ENCODE measurements at regions not wholly inside any gene's neighbourhood (a gene's known extent, or its start where the extent isn't known, plus 50 kb on each side); places are given as distances from the start of the nearest gene placed in this dataset.
A peak's percentile ranks its signal among the peaks of the same experiment; 100 is the strongest.

DNA sequence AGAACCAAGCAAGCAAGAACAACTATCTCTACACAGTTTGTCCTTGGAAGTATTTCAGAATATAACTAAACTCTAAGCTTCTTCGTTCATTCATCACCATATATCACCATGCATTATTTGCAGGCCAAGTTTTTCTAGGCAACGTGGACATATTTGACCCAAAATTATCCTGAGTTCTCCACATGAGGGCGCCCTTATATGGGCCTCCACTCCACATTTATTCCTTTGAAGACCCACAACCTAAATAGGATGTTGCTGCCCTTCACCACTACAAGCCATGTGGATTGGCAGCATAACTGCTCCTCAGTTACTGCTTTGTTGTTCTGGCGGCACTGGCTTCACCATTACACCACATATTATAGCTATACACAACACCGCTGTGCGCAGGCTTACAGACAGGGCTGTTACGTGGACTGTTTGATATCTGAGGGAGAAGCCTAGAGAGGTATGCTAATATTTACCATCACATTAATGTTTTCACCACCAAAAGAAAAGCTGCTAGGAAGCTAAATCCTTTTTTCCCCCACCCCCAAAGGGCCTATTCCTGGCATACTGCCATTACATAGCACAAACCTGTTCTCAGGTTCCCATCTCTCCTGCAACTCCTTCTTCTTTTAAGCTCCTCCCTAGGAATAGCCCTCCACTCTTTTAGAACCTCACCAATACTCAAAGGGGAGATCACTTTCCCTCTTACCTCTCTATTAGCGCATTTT lies 411.7 kb downstream of the C6orf118 start:
- Histone ChIP-seq H3K14ac (replicated peaks; ENCODE audit: low read depth, low read length) (no peak overlapping the region), H3K27me3 (ENCODE audit: control insufficient read depth, insufficient read depth, low read length) (no peaks in the 10 kb centered on the region), H2BK20ac (ENCODE audit: low read depth, low read length) (no peak overlapping the region), H4K8ac (ENCODE audit: low read depth in 2 of 2, low read length in 2 of 2) (no peak overlapping the region), H2AK5ac (ENCODE audit: low read depth, low read length) (no peak overlapping the region), H4K91ac (ENCODE audit: insufficient read depth, low read depth, low read length) (no peak overlapping the region), H3K56ac (ENCODE audit: extremely low read depth, insufficient read depth, low read length) (no peak overlapping the region), H3K4me1 (ENCODE audit: control insufficient read depth, insufficient read depth, low read length) (no peaks in the 10 kb centered on the region), H3K9me1 (ENCODE audit: insufficient read depth, low read length) (no peaks in the 10 kb centered on the region), H3K9me3 (ENCODE audit: control insufficient read depth, insufficient read depth, low read length) (peaks cover 7% of the 10 kb centered on the region), H2BK15ac (ENCODE audit: low read depth, low read length) (no peak overlapping the region), H4K5ac (ENCODE audit: low read depth, low read length) (no peak overlapping the region), H3K23ac (ENCODE audit: low read depth, low read length) (no peak overlapping the region), H2BK5ac (ENCODE audit: low read depth, low read length, poor library complexity, severe bottlenecking) (peak overlapping the region; percentile 45), H3K9ac (ENCODE audit: low read depth, low read length) (no peak overlapping the region), H2AK9ac (replicated peaks; ENCODE audit: low read depth, low read length, poor library complexity) (no peak overlapping the region), H2BK120ac (ENCODE audit: low read depth, low read length) (no peak overlapping the region), H2AFZ (replicated peaks; ENCODE audit: low read length, poor library complexity) (no peak overlapping the region), H3K4ac (ENCODE audit: low read depth, low read length) (no peak overlapping the region), H3K18ac (ENCODE audit: low read depth, low read length) (no peak overlapping the region), H3K4me3 (ENCODE audit: insufficient read depth, low read depth, low read length) (no peak overlapping the region), H3K4me2 (ENCODE audit: low read depth, low read length) (no peak overlapping the region), H4K20me1 (ENCODE audit: insufficient read depth, low read length) (no peaks in the 10 kb centered on the region), H3K36me3 (ENCODE audit: control insufficient read depth, insufficient read depth, low read length) (no peaks in the 10 kb centered on the region), H3K27ac (ENCODE audit: insufficient read depth, low read length) (no peak overlapping the region), H3K79me1 (ENCODE audit: low read depth in 1 of 2, low read length in 2 of 2) (no peaks in the 10 kb centered on the region)
- dilution Hi-C loops (cut with HindIII; ENCODE audit: low sequenced_read_pairs, unreplicated experiment), result no loop called here
- POLR2A ChIA-PET (ENCODE audit: unreplicated experiment), result no interaction called here
- TF ChIP-seq POLR2A (IDR thresholded peaks at IDR 0.05; ENCODE audit: low read depth, low read length) (no peak), RAD21 (IDR thresholded peaks at IDR 0.05; ENCODE audit: low read length) (no peak), BHLHE40 (IDR thresholded peaks at IDR 0.05; ENCODE audit: low read depth, low read length) (no peak), RFX5 (IDR thresholded peaks at IDR 0.05; ENCODE audit: low read depth, low read length) (no peak), SMC3 (IDR thresholded peaks at IDR 0.05; ENCODE audit: low read depth, low read length) (no peak), MXI1 (IDR thresholded peaks at IDR 0.05; ENCODE audit: borderline replicate concordance, low read depth, low read length) (no peak), FOS (IDR thresholded peaks at IDR 0.05; ENCODE audit: low read depth, low read length) (no peak), MAZ (IDR thresholded peaks at IDR 0.05; ENCODE audit: borderline replicate concordance, low read depth, low read length) (no peak), CEBPB (IDR thresholded peaks at IDR 0.05; ENCODE audit: low read depth, low read length) (no peak), NFE2L2 (IDR thresholded peaks at IDR 0.05; ENCODE audit: low read depth, low read length) (no peak), RCOR1 (IDR thresholded peaks at IDR 0.05; ENCODE audit: insufficient replicate concordance, low read length) (no peak)
- TF ChIP-seq, protein P1, sequence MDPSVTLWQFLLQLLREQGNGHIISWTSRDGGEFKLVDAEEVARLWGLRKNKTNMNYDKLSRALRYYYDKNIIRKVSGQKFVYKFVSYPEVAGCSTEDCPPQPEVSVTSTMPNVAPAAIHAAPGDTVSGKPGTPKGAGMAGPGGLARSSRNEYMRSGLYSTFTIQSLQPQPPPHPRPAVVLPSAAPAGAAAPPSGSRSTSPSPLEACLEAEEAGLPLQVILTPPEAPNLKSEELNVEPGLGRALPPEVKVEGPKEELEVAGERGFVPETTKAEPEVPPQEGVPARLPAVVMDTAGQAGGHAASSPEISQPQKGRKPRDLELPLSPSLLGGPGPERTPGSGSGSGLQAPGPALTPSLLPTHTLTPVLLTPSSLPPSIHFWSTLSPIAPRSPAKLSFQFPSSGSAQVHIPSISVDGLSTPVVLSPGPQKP (IDR thresholded peaks at IDR 0.05; ENCODE audit: borderline replicate concordance, low read depth, low read length), result no peak
- TF ChIP-seq, protein P2, sequence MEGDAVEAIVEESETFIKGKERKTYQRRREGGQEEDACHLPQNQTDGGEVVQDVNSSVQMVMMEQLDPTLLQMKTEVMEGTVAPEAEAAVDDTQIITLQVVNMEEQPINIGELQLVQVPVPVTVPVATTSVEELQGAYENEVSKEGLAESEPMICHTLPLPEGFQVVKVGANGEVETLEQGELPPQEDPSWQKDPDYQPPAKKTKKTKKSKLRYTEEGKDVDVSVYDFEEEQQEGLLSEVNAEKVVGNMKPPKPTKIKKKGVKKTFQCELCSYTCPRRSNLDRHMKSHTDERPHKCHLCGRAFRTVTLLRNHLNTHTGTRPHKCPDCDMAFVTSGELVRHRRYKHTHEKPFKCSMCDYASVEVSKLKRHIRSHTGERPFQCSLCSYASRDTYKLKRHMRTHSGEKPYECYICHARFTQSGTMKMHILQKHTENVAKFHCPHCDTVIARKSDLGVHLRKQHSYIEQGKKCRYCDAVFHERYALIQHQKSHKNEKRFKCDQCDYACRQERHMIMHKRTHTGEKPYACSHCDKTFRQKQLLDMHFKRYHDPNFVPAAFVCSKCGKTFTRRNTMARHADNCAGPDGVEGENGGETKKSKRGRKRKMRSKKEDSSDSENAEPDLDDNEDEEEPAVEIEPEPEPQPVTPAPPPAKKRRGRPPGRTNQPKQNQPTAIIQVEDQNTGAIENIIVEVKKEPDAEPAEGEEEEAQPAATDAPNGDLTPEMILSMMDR (conservative IDR thresholded peaks at IDR 0.05; ENCODE audit: low read depth, low read length), result no peak
- BruUV-seq (replicated peaks), result no TSS peak
- intact Hi-C loops (cut with micrococcal nuclease), result no loop called here
- in situ Hi-C loops (cut with MboI; ENCODE audit: low sequenced_read_pairs), result no loop called here
- DNase-seq, result no peak
- no peak for ATAC-seq (ENCODE audit: low read depth)
- no CpG with 5 or more reads among the region's 8 CpGs for WGBS, 2 experiments (ENCODE audit: extremely low coverage in 2 of 2, insufficient read length in 1 of 2)
- CTCF ChIA-PET, result no interaction called here

Measured in IMR-90 (cell line).